ENCODE measurements at regions not wholly inside any gene's neighbourhood (a gene's known extent, or its start where the extent isn't known, plus 50 kb on each side); places are given as distances from the start of the nearest gene placed in this dataset.

GRCh38 chr20:50363479-50363878 lies 146.7 kb upstream of the PTPN1 start:
- no peak for DNase-seq

GRCh38 chr20:50364542-50364941 lies 145.6 kb upstream of the PTPN1 start:
- DNase-seq: no peak

- no peak for DNase-seq
These were observed 143.7 kb upstream of the PTPN1 start for GRCh38 chr20:50366270-50367103.

GRCh38 chr20:50367104-50367674 lies 143.0 kb upstream of the PTPN1 start:
- no peak for DNase-seq

- DNase-seq: no peak
These were observed 142.3 kb upstream of the PTPN1 start for GRCh38 chr20:50367739-50368375.

- DNase-seq: no peak
These were observed 141.8 kb upstream of the PTPN1 start for GRCh38 chr20:50368386-50368785.

GRCh38 chr20:50368813-50369224 lies 141.4 kb upstream of the PTPN1 start:
- DNase-seq: no peak

GRCh38 chr20:50369225-50370035 lies 140.8 kb upstream of the PTPN1 start:
- DNase-seq: no peak

GRCh38 chr20:50370036-50370566 lies 140.1 kb upstream of the PTPN1 start:
- DNase-seq: no peak

GRCh38 chr20:50371878-50372769 lies 138.1 kb upstream of the PTPN1 start:
- DNase-seq: no peak

- DNase-seq: no peak
These were observed 137.5 kb upstream of the PTPN1 start for GRCh38 chr20:50372770-50373088.

- DNase-seq: no peak
These were observed 136.4 kb upstream of the PTPN1 start for GRCh38 chr20:50373674-50374286.

- DNase-seq: no peak
These were observed 135.6 kb upstream of the PTPN1 start for GRCh38 chr20:50374541-50375078.

GRCh38 chr20:50376179-50376887 lies 133.8 kb upstream of the PTPN1 start:
- no peak for DNase-seq

- DNase-seq: no peak
These were observed 133.2 kb upstream of the PTPN1 start for GRCh38 chr20:50376888-50377459.

GRCh38 chr20:50378170-50379000 lies 131.8 kb upstream of the PTPN1 start:
- no peak for DNase-seq

GRCh38 chr20:50379049-50379990 lies 130.9 kb upstream of the PTPN1 start:
- DNase-seq: no peak
